GM21717 (cell line): ENCODE measurements at regions not wholly inside any gene's neighbourhood (a gene's known extent, or its start where the extent isn't known, plus 50 kb on each side); places are given as distances from the start of the nearest gene placed in this dataset.

Experiments used
- ATAC-seq: cut with Tn5 transposase; IDR thresholded peaks from one replicate; pipeline ENCODE4 v1.9.1; 2021; ENCODE audit warnings: mild to moderate bottlenecking, moderate library complexity; ENCODE audit not compliant: unreplicated experiment

DNA sequence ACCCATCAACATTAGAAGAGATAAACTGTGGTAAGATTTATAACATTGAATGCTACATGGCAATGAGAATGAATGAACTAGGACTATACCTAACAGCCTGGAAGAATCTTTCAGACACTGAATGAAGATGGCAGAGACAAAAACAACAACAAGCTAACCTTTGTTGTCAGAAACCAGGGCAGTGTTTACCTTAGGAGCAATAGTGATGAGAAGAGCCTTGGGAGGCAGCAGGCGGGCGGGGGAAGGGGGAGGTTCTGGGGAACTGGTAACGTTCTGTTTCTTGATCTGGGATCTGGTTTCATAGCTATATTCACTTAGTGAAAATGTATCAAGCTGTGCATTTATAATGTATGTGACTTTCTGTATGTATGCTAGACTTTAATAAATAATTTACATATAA, 139.0 kb upstream of the TNRC6C start:
- ATAC-seq = no peak

DNA sequence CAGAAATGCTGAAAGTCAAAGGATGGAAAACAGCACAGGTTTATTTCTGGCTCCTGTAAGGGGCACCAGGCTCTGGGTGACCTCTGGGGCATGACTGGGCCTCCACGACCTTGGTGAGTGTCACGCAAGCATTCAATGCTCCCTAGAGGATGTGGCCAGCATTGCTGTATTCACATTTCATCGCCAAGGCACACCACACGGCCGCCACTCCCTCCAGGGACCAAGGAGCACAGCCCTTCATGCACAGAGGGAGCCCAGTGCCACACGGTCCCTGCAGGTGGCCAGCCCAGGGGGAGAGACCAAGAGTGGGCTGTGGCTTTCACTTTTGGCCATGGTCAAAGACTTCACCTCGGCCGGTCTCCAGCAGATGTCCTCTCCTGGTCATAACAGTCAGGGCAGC, 137.4 kb upstream of the TNRC6C start:
- no peak for ATAC-seq

DNA sequence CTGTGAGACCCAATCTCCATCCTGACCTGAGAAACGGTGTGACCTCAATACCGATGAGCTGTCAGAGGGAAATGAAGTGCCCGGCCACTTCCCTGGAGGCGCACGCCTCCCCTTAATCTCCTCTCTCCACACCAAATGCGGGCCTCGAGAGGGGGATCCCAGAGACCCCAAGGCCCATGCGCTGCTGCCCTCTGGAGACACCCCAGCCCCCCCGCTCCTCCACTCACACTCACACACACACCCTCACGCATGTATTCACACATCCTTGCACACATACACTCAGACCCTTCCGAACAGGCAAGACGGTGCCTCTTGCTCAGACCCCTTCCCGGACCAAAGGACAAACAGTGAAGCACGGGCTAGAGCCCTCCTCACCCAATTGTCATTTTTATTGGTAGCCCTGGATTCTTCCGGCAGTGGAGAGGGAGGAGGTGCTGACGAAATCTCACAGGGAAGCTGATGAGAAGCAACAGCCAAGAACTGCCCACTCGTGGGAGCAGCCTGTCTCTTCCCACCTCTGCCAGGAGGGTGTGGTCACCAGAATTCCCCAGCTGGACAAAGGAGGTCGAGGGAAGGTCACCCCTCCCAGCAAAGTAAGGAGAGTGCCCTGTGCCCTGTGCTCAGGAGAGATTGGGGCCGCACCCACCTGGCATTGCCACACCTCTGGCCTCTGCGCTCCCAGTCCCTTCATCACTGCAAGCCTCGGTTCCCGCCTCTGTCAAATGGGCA, 136.0 kb upstream of the TNRC6C start:
- ATAC-seq = no peak

DNA sequence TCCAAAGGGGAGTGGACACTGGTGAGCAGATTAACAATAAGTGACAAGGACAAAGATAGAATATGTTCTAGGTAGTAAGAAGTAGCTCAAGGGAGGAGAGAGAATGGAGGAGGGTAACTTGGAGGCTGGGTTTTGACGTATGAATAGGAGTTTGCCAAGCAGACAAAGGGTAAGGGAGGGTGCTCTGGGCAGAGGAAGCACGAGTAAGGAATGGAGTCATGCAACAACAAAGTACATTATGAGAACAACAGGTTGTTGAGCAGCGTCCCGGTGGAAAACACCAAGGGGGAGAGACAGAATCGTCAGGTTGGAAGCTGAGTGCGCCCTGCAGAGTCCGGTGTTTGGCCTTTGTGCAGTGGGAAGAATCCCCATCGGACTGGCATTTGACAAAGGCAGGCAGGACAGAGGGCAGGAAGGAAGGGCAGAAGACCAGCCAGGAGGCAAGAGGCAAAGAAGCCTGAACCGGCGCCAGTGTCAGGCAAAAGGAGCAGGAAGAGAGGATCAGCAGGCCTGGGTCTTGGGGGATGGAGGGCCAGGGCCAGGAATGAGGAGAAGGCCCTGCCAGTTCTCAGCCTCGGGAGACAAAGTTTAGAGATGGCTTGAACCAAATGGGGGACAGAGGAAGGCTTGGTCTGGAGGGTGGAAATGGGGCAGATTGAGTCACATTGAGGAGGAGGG, 134.3 kb upstream of the TNRC6C start:
- no peak for ATAC-seq

- no peak for ATAC-seq
These were observed 133.7 kb upstream of the TNRC6C start for GRCh38 chr17:77824780-77825280.

GRCh38 chr17:77825621-77826020, 132.9 kb upstream of the TNRC6C start:
- no peak for ATAC-seq

- ATAC-seq = no peak
These were observed 132.2 kb upstream of the TNRC6C start for GRCh38 chr17:77826132-77826873.

- no peak for ATAC-seq
These were observed 131.5 kb upstream of the TNRC6C start for GRCh38 chr17:77827039-77827438.

DNA sequence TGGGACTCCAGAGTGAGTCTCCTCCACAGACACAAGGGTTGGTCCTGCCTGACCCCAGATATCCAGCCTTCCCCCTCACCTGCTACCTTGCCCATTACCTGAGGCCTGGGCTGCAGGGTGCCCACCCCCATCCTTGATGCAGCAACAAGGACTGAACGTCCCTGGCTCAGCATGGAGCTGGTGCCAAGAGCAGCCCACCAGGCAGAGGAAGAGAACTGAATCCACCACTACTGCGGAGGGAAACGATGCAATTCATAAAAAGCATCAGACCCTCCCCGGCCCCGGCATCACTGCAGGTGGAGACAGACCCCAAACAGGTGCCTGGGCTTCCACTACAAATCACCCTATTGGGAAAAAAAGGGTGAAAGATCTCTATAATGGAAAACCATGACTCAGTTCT, 131.0 kb upstream of the TNRC6C start:
- no peak for ATAC-seq

- ATAC-seq = no peak
These were observed 129.6 kb upstream of the TNRC6C start for GRCh38 chr17:77828749-77829539.

- ATAC-seq = no peak
These were observed 128.4 kb upstream of the TNRC6C start for GRCh38 chr17:77829843-77830799.

- no peak for ATAC-seq
These were observed 127.6 kb upstream of the TNRC6C start for GRCh38 chr17:77830816-77831473.

- ATAC-seq = no peak
These were observed 126.9 kb upstream of the TNRC6C start for GRCh38 chr17:77831474-77832179.

DNA sequence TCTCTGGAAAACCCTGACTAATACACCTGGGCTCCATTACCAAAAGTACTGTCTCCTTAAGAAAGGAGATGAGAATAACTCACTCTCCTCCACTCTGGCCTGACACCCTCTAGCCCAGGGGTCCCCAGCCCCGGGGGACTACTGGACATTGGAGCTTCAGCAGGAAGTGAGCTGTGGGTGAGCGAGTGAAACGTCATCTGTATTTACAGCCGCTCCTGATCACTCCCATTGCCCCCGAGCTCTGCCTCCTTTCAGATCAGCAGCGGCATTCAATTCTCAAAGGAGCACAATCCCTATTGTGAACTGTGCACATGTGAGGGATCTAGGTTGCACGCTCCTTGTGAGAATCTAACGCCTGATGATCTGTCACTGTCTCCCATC, 126.3 kb upstream of the TNRC6C start:
- ATAC-seq = no peak

DNA sequence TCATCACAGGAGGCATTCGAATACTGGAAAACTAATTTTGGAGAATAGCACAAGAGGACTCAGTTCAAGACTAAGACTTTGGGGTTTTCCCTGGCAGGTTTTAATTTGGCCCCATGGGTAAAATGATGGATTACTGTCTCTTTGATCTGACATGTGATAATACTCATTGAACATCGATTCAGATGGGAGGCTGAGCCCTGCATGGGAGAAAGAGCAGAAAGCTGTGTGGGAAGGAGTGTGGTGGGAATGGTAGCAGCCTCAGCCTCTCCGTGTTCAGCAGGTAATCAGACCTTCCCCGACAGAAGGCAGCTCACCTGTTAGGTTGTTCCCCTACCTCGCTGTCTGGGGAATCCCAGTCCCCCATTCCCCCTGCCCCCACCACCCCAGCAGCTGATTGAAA, 124.7 kb upstream of the TNRC6C start:
- no peak for ATAC-seq

- ATAC-seq = no peak
These were observed 124.1 kb upstream of the TNRC6C start for GRCh38 chr17:77834170-77835115.

DNA sequence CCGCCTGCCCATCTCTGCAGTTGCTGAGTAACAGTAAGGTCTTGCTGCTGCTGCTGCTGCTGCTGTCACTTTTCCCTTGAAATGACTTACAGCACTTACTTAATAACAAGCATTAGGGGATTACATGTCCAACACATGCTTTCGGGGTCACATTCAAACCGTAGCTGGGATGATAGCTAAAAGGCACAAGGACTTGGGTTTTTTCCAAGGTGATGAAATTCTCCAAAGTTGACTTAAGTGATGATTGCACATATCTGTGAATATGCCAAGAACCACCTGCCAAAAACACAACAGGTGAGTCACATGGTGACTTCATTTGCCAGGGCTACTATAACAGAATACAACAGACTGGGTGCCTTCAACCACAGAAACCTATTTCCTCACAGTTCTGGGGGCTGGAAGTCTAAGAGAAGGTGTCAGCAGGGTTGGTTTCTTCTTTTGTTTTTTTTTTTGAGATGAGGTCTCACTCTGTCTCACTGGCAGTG, 121.9 kb upstream of the TNRC6C start:
- ATAC-seq = no peak
